ENCODE measurements at regions not wholly inside any gene's neighbourhood (a gene's known extent, or its start where the extent isn't known, plus 50 kb on each side); places are given as distances from the start of the nearest gene placed in this dataset.

DNA sequence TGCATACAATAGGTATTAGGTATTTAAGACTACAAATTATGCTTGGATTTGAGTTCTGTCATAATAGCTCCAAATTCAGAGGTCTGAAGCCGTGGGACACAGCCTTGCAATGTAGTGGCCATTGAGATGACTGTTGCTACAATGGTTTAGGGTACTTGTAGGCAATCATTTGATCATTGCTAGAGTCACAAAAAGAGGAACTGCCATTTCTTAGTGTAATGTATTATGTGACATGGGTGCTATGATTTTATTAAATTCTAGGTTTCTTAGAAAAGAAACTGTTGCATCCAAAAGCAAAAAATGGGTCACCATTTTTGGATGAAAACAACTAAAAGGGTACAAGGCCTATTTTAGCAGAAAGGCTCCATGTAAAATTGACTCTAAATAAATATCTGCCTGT is 129.9 kb upstream of the ZNF644 start:
- TF ChIP-seq, protein P1, sequence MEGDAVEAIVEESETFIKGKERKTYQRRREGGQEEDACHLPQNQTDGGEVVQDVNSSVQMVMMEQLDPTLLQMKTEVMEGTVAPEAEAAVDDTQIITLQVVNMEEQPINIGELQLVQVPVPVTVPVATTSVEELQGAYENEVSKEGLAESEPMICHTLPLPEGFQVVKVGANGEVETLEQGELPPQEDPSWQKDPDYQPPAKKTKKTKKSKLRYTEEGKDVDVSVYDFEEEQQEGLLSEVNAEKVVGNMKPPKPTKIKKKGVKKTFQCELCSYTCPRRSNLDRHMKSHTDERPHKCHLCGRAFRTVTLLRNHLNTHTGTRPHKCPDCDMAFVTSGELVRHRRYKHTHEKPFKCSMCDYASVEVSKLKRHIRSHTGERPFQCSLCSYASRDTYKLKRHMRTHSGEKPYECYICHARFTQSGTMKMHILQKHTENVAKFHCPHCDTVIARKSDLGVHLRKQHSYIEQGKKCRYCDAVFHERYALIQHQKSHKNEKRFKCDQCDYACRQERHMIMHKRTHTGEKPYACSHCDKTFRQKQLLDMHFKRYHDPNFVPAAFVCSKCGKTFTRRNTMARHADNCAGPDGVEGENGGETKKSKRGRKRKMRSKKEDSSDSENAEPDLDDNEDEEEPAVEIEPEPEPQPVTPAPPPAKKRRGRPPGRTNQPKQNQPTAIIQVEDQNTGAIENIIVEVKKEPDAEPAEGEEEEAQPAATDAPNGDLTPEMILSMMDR (IDR thresholded peaks at IDR 0.05; ENCODE audit: low read length, missing control alignments), result no peak
- DNase-seq (ENCODE audit: low read depth), result no peak
- no peak overlapping the region for H3K4me3 ChIP-seq (replicated peaks; ENCODE audit: low read depth, low read length)

DNA sequence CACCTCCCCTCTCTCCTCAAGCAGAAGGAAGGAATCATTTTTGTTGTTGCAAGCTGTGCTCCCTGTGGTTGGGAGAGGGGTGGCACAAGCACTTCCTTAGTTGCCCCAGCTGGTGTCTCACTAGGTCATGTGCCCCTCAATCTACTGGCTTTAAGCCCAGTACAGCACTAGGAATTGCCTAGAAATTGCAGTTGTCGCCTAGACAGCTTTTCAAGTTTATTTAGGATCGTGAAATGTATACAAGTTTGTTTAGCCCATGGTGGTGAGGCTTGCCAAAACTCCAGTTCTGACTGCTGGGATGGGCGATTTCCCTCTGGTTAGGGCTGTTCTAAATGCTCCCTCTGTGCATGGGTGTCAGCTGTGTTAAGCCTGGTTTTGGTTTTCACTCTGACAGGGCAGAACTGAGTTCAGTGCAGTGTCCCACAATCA is 126.8 kb upstream of the ZNF644 start:
- no peak overlapping the region for H3K4me3 ChIP-seq (replicated peaks; ENCODE audit: low read depth, low read length)
- no peak for DNase-seq (ENCODE audit: low read depth)
- TF ChIP-seq, protein P1 (IDR thresholded peaks at IDR 0.05; ENCODE audit: low read length, missing control alignments), result no peak

DNA sequence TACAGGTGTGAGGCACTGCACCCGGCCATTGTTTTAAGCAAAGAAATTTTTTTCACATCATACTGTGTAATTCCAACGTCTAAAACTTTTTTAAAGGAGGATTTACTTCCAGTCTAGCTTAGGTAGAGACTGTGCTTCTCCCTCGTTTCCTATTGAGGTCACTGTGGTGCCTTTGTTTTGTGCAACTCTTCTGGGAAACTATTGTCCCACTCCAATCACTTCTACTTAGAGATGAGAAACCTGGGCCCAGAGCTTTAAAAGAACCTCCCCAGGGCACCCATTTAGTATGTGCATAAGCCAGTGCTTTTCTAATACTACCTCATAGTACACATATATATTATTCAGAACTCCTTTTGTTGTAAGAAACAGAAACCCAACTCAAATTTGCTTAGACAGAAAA is 120.0 kb upstream of the ZNF644 start:
- no peak for DNase-seq (ENCODE audit: low read depth)
- H3K4me3 ChIP-seq (replicated peaks; ENCODE audit: low read depth, low read length), result no peak overlapping the region
- TF ChIP-seq, protein P1 (IDR thresholded peaks at IDR 0.05; ENCODE audit: low read length, missing control alignments), result no peak

DNA sequence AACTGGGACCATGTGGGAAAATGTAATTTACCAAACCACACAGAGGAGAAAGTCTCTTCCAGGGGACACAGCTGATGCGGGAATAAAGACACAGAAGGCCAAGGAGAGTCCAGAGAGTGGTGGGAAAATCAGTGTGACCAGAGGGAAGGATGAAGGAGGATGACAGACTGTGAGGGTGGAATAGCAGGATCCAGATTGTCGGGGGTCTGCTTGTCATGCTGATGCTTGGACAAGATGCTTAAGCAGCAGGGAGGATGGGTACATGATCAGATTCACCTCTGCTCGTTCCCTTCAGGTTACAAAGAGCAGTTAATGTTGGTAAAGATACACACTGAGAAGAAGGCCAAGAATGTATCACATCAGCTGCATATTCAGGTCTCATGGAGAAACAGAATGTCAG is 117.1 kb upstream of the ZNF644 start:
- no peak overlapping the region for H3K4me3 ChIP-seq (replicated peaks; ENCODE audit: low read depth, low read length)
- TF ChIP-seq, protein P1 (IDR thresholded peaks at IDR 0.05; ENCODE audit: low read length, missing control alignments), result no peak
- DNase-seq (ENCODE audit: low read depth), result no peak

DNA sequence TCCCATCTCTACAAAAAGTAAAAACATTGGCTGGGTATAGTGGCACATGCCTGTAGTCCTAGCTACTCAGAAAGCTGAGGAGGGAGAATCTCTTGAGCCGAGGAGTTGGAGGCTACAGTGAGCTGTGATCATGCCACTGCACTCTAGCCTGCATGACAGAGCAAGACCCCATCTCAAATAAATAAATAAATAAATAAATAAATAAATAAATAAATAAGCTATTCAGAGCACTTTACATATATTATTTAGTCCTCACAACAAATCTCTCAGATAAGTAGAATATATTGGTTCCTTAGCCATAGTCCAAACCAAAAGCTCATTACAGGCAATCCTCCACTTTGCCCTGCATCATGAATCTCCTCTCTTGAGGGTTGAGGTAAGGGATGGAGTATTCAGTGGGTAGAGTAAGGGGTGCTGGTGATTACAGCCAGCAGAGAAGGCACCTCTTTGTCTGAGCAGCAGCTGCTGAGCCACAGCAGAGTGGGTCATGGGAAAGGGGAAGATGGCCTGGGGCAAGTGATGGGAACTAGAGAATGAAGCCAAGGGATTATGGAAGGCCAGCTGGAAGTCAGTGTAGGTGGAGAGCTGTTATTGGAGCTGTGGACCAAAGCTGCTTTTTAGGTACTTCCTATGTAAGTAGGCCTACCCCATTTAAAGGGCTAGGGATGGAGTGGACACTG is 115.5 kb upstream of the ZNF644 start:
- no peak overlapping the region for H3K4me3 ChIP-seq (replicated peaks; ENCODE audit: low read depth, low read length)
- DNase-seq (ENCODE audit: low read depth), result no peak
- TF ChIP-seq, protein P1 (IDR thresholded peaks at IDR 0.05; ENCODE audit: low read length, missing control alignments), result no peak

DNA sequence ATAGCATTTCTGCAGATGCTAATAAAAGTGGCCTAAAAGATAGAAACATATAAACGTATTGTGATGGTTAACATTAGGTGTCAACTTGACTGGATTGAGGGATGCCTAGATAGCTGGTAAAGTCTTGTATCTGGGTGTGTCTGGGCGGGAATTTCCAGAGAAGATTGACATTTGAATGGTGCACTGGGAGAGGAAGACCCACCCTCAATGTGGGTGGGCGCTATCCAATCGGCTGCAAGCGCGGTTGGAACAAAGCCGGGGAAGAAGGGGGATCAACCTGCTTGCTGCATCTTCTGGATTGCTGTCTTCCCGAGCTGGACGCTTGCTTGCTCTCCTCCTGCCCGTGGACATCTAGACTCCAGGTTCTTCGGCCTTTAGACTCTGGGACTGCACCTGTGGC is 114.0 kb upstream of the ZNF644 start:
- TF ChIP-seq, protein P1 (IDR thresholded peaks at IDR 0.05; ENCODE audit: low read length, missing control alignments), result no peak
- no peak for DNase-seq (ENCODE audit: low read depth)
- H3K4me3 ChIP-seq (replicated peaks; ENCODE audit: low read depth, low read length), result no peak overlapping the region

DNA sequence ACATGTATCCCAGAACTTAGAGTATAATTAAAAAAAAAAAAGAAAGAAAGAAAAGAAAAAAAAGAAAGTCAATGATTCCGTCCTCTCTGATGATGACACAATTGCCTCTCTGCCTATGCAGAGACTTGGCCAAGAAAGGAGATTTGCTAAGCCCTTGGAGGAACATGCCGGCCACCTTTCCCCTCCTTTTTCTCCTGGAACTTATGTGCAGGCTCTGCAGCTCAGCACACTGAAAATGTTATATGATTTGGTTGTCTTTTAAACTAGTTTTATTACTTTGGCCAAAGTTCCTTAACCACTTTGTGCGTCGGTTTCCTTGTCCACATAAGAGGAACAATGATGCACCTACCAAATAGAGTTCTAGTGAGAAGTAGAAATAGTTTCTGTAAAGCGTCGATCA is 111.4 kb upstream of the ZNF644 start:
- DNase-seq (ENCODE audit: low read depth), result no peak
- no peak overlapping the region for H3K4me3 ChIP-seq (replicated peaks; ENCODE audit: low read depth, low read length)
- TF ChIP-seq, protein P1 (IDR thresholded peaks at IDR 0.05; ENCODE audit: low read length, missing control alignments), result no peak

Data from fibroblast of pulmonary artery (primary cell).